Raji (cell line): ENCODE measurements at regions not wholly inside any gene's neighbourhood (a gene's known extent, or its start where the extent isn't known, plus 50 kb on each side); places are given as distances from the start of the nearest gene placed in this dataset.

ENCODE experiments used
- POLR2A ChIP-seq: IDR thresholded peaks from 2 replicates; pipeline ENCODE4 v1.6.1; 2011; ENCODE audit warnings: low read depth, low read length, control low read depth; ENCODE audit not compliant: insufficient read depth

DNA sequence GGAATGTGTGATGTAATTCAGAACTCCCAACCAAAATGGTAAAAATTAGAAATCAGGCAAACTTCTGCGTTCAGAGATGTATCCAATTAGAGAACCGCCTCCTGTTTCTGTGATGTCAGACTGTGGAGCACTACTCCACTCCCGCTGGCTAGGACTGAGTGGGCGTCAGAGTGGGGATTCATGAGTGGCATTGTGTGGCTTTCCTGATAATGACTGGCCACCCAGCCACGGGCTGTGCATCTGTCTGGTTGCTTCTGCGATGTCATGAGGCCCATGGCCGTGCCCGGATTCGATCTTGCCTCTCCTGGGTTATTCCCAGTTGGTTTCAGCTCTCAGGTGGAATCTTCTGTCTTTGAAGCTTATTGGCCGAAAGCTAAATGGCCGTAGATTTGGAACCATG is 87.1 kb upstream of the KCNA1 start:
- no peak for TF ChIP-seq POLR2A

DNA sequence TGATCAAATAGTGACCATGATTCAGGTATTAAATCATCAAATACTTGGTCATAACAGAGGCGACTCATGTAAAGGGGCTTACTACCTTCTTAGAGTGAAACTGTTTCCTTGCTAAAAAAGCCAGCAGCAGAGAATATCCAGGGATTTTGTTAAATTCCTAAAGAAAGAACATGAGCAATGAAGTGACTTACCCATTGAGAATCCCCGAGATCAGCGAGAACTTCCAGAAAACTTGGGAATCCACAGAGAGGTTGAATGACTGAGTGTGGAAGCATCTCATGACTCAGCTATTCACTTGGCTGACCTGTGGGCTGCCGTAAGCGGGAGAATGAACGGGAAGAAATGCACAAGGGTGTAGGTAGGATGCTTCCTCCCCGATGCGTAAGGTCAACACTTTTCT is 85.3 kb upstream of the KCNA1 start:
- TF ChIP-seq POLR2A = no peak

DNA sequence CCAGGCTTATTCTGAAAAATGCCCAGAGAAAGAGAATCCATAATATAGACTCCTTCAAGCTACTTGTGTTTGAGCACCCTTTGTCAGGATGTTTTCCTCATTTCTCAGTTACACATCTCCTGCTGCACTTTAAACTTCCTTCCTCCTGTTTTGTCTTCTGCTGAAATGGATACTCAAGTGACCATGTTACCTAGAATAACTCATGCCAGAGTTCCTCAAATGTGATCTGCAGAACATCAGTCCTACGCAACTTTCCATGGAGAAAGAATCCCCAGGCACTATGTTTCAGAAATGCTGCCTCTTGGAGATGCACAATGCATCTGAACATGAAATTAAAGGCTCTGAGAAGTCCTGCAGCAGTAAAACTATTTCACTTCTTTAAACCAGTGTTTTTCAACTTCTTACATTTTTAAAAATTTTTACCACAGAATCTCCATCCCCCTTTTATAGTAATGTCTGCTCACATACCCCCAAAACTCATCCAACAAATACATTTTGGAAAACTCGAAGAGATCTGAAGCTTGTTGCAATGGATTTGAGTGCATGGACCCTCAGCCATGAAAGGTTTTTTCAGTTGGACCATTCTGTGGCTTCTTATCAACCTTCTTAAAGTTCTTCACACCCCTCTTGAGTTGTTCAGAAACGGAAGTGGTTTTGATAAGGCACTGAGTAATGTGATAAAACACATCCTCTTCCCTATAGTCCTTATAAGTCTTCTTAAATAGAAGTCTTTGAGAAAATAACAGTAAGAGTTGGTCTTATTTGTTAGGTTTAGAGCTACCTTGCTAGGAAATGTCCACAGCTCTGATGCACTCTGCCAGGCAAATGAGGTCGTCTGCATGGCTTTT is 84.5 kb upstream of the KCNA1 start:
- TF ChIP-seq POLR2A = no peak

DNA sequence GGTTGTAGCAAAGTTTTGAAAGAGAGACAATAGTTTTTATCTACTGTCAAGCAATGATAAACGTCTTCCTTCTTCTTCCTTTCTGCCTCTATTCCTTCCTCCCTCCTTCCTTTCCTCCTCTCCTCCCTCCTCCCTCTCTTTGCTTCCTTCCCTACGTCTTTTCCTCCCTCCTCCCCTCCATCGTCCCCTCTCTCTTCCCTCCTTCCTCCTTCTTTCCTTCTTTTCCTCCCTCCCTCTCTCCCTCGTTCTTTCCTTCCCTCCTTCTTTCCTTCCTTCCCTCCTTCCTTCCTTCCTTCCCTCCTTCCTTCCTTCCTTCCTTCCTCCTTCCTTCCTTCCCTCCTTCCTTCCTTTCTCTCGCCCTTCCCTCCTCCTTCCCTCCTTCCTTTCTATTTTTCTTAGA is 82.8 kb upstream of the KCNA1 start:
- TF ChIP-seq POLR2A = no peak

DNA sequence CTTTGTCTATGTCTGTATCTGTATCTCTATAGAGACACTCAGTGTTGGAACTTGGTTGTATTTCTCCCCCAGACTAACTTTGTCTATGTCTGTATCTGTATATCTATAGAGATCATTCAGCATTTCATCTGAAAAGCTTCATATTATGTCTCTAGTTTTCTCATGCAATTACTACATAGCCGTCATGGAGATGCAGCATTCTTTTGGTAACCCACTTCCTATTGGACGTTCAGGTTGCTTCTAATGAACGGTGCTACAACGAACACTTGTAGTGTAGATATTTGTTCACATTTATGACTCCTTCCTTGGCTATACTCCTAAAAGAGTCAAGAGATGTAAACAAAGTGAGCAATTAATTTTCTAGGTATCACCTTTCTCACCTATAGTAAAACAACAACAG is 81.5 kb upstream of the KCNA1 start:
- no peak for TF ChIP-seq POLR2A

DNA sequence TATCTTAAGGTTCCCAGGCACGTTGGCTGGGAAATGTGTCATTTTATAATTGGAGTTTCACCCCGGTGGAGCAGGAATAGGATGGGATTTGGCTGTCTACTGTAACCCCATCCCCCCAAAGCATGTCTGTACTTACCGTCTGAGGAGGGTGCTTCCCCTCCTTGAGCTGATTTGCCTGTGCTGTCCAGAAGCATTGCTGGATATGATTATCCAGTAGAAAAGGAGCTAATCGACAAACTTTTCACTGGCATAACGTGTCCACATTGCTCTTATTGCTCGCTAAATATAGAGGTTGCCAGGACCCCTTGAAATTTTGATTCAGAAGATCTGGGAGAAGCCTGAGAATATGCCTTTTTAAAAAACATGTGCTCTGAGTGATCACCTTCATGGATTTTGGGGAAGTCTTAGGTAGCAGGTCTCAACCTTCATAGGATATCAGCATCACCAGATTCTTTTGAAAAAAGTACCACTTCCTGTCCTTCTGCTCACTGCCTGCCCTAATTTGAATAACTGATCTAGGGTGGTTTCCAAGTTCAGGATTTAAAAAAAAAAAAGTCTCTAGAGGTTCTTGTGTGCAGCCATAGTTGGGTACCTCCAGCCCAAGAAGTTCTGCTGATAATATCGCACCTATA is 80.4 kb upstream of the KCNA1 start:
- TF ChIP-seq POLR2A = peak; percentile 54; the same call in 1 of the 2 replicates

DNA sequence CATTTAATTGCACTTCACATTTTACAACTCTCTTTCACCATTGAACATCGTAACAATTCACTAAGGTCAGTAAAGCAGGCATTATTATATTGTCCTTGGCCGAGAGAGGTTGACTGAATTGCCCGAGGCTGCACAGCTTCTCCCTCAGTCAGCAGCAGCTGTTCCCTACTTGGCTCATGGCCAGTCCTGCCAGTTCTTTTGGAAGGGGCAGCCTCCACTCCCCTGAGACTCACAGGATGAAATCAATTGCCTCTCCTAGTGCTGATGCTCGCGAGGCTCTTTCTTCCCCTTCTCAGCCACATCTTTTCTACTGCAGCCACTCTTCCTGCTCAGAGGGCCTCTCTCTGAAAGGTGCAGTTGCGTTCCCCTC is 79.9 kb upstream of the KCNA1 start:
- no peak for TF ChIP-seq POLR2A

DNA sequence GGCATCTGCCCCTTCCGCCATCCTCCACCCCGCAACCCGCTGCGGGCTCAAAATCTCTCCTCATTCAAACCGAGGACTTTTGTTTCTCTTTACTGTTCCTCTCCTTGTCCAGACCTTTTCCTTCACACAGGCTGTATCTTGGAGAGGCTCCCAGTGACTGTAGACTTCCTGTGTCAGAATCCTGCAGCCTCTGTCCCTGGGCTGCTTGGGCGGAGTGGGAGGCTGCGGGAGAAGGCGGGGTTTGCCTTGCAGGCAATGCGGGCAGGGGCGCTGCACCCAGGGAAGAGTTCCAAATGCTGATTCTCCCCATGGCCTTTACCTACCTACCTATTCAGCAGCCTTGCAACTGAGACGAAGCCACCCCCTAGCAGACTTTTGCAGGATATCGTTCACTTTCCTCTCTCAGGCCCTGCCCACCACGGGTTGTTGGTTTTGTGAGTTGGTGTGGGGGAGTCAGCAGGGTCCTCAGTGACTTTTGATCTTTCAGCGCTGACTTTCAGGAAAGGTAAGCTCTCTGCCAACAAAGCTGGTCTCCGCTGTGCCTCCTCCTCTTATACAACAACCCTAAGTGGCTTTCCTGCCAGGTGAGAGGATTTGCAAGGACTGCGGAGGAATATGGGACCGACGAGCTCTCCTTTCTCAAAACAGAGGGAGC is 79.0 kb upstream of the KCNA1 start:
- no peak for TF ChIP-seq POLR2A

DNA sequence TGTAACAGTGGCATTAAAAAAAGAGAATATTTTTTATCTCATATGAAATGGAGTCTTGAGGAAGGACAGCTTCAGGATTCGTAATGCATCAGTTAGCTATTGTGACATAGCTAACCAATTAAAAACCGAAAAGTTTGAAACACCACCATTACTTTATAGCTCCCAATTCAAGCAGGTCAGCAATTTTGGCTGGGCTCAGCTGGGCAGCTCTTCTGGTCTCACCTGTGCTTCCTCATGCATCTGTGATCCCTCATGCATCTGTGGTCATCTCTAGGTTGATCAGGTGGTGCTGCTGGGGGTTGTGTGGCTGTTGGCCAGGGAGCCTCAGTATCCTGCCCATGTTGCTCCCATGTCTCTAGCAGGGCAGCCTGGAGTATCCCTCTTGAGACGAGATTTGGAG is 76.7 kb upstream of the KCNA1 start:
- no peak for TF ChIP-seq POLR2A

DNA sequence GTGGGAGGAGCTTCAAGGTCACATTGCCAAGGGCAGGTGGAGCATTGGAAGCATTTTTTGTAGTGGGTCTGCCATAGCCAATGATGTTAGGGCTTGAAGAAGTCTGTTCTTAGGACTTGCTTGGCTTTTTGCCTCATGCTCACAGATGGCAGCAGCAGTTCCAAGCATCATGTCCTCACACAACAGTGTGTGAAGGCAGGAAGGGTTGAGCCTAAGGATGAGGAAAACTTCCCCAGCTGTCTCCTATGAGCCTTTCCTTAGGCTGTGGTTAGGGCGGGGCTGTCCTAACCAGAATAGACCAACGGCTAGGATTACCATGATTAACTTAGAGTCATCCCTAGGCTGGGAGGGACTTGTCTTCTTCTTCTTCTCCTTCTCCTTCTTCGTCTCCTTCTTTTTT is 76.2 kb upstream of the KCNA1 start:
- no peak for TF ChIP-seq POLR2A

DNA sequence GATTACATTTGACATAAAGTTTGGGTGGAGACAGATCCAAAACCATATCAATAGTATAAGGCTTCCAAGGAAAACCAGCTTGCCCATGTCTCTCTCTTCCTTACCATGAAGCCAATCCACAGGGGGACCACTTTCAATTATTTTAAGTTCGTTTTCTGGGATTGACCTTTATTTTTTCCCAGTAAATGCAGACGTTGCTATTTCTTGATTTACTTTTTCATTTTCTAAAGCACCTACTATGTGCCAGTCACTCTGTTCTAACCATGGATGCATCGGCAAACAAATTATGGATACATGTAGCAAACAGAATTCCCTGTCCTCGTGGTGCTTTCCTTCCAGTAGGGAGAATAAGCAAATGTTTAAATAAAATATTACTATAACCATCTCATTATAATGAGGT is 65.8 kb upstream of the KCNA1 start:
- TF ChIP-seq POLR2A = no peak

DNA sequence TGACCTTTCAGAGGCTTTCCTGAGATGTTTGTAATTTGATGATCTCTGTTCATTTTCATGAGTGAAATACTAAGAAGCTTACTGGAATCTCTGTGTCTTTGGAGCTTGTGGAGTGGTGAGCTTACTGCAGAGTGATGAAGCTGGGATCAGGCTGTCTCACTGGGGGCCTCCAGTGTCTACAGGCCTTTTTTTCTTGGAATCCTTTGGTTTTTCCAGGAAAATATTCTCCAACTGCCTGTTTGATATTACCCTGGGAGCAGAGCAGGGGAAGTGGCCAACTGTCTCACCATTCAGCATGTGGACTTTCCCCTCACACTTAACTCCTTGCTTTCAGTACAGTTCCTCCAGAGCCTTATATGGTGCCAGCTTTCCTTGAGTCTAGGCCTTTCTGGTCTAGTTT is 62.0 kb upstream of the KCNA1 start:
- no peak for TF ChIP-seq POLR2A

DNA sequence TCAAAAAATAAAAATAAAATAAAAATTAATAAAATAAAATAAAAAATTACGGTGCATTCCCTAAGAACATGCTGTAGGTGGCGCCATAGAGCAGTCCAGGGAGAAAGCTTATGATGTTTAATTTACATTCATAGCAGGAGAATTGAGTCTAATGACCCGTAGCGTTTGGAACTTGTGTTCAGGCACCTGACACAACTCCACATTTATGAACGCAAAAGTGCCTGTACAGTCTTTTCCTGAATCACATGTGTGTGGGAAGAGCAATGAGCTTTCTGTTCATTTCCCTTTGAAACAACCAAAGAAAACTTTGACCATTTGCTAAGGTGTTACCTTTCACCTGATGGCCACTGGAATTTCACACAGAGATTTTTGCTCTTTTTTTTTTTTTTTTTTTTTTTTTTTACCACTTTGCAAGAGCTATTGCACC is 60.6 kb upstream of the KCNA1 start:
- no peak for TF ChIP-seq POLR2A

DNA sequence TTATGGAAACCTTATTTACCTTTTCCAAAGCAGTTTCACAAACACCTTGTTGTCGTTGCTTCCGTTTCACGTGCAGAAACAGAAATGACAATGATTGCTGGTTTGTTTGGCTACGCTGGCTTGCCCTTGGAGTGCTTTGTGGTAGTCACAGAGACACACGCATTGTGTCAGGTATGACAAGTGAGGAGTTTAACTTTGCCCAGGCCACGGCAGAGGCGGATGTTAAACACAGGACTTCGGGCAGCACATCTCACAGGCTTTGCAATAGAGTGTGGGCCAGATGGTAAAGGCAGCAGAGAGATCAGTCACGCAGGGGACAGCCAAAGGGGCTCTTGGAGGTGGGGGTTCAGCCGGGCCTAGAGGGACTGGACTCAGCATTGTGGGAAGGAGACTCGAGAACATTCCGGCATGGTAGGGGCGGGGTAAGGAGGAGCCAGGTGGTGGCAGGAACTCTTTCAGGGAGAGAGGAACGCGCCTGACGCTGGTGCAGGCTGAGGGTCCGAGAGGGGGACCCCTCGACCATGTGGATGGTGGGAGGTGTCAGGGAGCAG is 59.8 kb upstream of the KCNA1 start:
- no peak for TF ChIP-seq POLR2A

DNA sequence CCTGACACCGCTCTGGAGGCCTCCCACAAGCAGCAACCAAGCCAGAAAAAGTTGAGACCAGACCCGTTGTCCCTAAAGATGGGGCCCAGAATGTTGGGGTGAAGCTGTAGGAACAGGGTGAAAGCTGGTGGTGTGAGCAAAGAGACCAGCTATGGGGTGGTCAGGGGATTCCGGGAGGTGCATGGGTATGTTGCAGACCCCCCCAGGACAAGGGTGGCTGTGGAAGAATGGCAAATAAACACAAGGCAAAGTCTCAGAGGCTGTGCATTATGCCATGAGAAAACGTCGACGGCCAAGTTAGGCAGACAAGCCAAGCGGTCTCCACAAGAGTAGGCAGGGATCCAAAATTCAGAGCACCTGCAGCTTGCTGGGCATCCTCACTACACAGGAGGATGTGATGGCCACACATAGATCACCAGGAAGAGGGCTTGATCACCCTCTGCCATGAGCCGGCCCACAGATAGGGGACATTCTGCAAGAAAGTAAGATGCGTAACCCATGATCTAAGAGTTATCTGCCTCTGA is 58.8 kb upstream of the KCNA1 start:
- no peak for TF ChIP-seq POLR2A

DNA sequence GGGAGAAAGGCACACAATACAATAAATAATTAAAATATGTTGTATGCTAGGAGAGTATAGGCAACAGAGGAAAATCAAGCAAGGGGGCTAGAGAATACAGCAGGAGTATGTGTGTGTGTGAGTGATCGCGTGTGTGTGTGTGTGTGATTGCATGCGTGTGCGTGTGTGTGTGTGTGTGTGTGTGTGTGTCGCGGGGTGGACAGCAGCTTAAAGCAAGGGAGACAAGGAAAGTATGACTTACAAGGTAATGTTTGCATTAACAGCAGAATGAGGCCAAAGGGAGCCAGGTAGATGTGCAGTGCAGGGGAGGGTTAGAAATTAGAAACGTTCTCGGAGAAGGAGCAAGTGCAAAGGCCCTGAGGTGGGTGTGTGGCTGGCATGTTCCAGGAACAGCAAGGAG is 57.4 kb upstream of the KCNA1 start:
- no peak for TF ChIP-seq POLR2A

DNA sequence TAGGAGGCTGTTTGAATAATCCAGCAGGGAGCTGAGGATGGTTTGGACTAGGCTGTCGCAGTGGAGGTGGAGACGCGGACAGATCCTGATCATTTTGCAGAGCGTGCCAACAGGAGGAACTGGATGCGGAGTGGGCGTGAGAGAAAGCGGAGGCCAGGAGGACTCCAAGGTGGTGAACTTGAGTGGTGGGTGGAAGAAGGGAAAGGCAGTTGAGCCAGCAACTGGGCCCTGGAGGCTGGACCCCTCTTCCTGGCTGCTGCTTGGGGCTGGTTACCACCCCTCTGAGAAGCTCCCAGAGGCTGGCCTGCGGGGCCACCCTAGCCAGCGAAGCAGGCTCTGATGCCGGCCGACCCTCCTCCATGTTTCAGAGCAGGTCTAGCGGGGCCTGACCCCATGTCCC is 56.8 kb upstream of the KCNA1 start:
- TF ChIP-seq POLR2A = no peak
